Endothelial cell of umbilical vein (primary cell): ENCODE measurements at regions not wholly inside any gene's neighbourhood (a gene's known extent, or its start where the extent isn't known, plus 50 kb on each side); places are given as distances from the start of the nearest gene placed in this dataset.

Experiments used
- BruUV-seq: library from RNA; stranded (reverse); fragments of 400-500 nt; replicated peaks from 2 replicates; lab custom pipeline; 2021; lab: Mats Ljungman, UMichigan
- CTCF ChIA-PET: fragments of 300-600, 350-600 bp; sonication (Branson Sonifier 250); formaldehyde crosslinking; loops from one replicate; lab custom pipeline; 2021; ENCODE audit warnings: antibody characterized with exemption, inconsistent platforms; lab: Charles Lee
- POLR2A ChIA-PET: fragments of 300-600, 350-600 bp; sonication (Branson Sonifier 250); formaldehyde crosslinking; loops from one replicate; lab custom pipeline; 2021; ENCODE audit warnings: antibody characterized with exemption, inconsistent platforms; lab: Charles Lee
- DNase-seq: peaks from one replicate; pipeline ENCODE4 v3.0.0-alpha.2; 2011; ENCODE audit warnings: low read depth, low spot score
- FAIRE-seq: peaks from 2 replicates; lab custom pipeline; 2011; peaks lifted over from hg19 to GRCh38; lab: Jason Lieb, UNC
- H2AFZ ChIP-seq: 2 replicates; pipeline ENCODE4 v1.6.0; 2012; ENCODE audit warnings: low read depth, low read length, control low read depth, inconsistent platforms
- H3K27ac ChIP-seq: 2 replicates; pipeline ENCODE4 v1.5.1; 2011; ENCODE audit warnings: low read depth, mild to moderate bottlenecking, control low read depth, low read length, moderate library complexity; ENCODE audit not compliant: insufficient read depth
- H3K27me3 ChIP-seq, 2 experiments: 2 replicates each; pipeline versions ENCODE4 v1.6.0 to v1.6.1; 2011; ENCODE audit warnings: low read length in 2 of 2, mixed read lengths in 1 of 2; ENCODE audit not compliant: control insufficient read depth in 2 of 2, insufficient read depth in 2 of 2
- H3K36me3 ChIP-seq, 2 experiments: 2 replicates in 1 of 2; 3 replicates in 1 of 2; pipeline ENCODE4 v1.5.1; 2011; ENCODE audit warnings: low read length in 2 of 2, mild to moderate bottlenecking in 1 of 2, moderate library complexity in 1 of 2; ENCODE audit not compliant: control insufficient read depth in 2 of 2, insufficient read depth in 2 of 2; ENCODE audit errors: extremely low read depth in 1 of 2
- H3K4me1 ChIP-seq: 3 replicates; pipeline ENCODE4 v1.5.1; 2011; ENCODE audit warnings: mild to moderate bottlenecking, low read length; ENCODE audit not compliant: control insufficient read depth, insufficient read depth; ENCODE audit errors: extremely low read depth
- H3K4me2 ChIP-seq: 2 replicates; pipeline ENCODE4 v1.6.1; 2011; ENCODE audit warnings: low read length, control low read depth, mixed read lengths; ENCODE audit not compliant: insufficient read depth
- H3K4me3 ChIP-seq, 3 experiments: fragments of 200-600 bp in 1 of 3; sonication (generic), shearing (Covaris generic) in 1 of 3; replicated peaks in 1 of 3; 2 replicates each; pipeline ENCODE4 v1.5.1; 2011 to 2016; ENCODE audit warnings: control low read depth in 3 of 3, low read length in 3 of 3, mild to moderate bottlenecking in 2 of 3, inconsistent platforms in 1 of 3, low read depth in 1 of 3, moderate library complexity in 1 of 3; ENCODE audit not compliant: insufficient read depth in 1 of 3
- H3K79me2 ChIP-seq: 2 replicates; pipeline ENCODE4 v1.6.0; 2012; ENCODE audit warnings: low read length, inconsistent platforms; ENCODE audit not compliant: control insufficient read depth, insufficient read depth
- H3K9ac ChIP-seq: replicated peaks from 2 replicates; pipeline ENCODE3; 2011; ENCODE audit warnings: low read length, control low read depth; ENCODE audit not compliant: insufficient read depth; ENCODE audit errors: extremely low read depth
- H3K9me1 ChIP-seq: replicated peaks from 3 replicates; pipeline ENCODE4 v1.6.0; 2011; ENCODE audit warnings: mild to moderate bottlenecking, low read length; ENCODE audit not compliant: control insufficient read depth, insufficient read depth; ENCODE audit errors: extremely low read depth
- H3K9me3 ChIP-seq: replicated peaks from 2 replicates; pipeline ENCODE4 v1.5.1; 2012; ENCODE audit warnings: low read length, inconsistent platforms; ENCODE audit not compliant: control insufficient read depth, insufficient read depth
- H4K20me1 ChIP-seq: replicated peaks from 2 replicates; pipeline ENCODE3; 2011; ENCODE audit warnings: mild to moderate bottlenecking, low read length; ENCODE audit not compliant: control insufficient read depth, insufficient read depth; ENCODE audit errors: extremely low read depth
- CTCF ChIP-seq, 2 donors: IDR thresholded peaks; 1 replicate in 1 of 2; 2 replicates in 1 of 2; pipeline ENCODE4 v1.5.1; 2011; ENCODE audit warnings: low read length in 2 of 2, mild to moderate bottlenecking in 2 of 2, moderate library complexity in 2 of 2, control low read depth in 1 of 2, inconsistent platforms in 1 of 2, low read depth in 1 of 2; ENCODE audit not compliant: insufficient read depth in 1 of 2; ENCODE audit errors: extremely low read depth in 1 of 2
- EZH2 ChIP-seq: IDR thresholded peaks from 2 replicates; pipeline ENCODE4 v1.6.1; 2012; ENCODE audit warnings: borderline replicate concordance, low read depth, mild to moderate bottlenecking, moderate library complexity, low read length, inconsistent platforms; ENCODE audit not compliant: severe bottlenecking
- FOS ChIP-seq: IDR thresholded peaks from 2 replicates; pipeline ENCODE4 v1.6.1; 2011; ENCODE audit warnings: mild to moderate bottlenecking, low read length, moderate library complexity, borderline replicate concordance; ENCODE audit not compliant: insufficient read depth
- GATA2 ChIP-seq: IDR thresholded peaks from 2 replicates; pipeline ENCODE4 v1.7.0; 2011; ENCODE audit warnings: low read depth, mild to moderate bottlenecking, moderate library complexity, mixed read lengths, low read length; ENCODE audit not compliant: insufficient read length, insufficient read depth
- JUN ChIP-seq: IDR thresholded peaks from 2 replicates; pipeline ENCODE4 v1.6.1; 2011; ENCODE audit warnings: borderline replicate concordance, low read depth; ENCODE audit not compliant: insufficient read length, insufficient read depth
- MAX ChIP-seq: IDR thresholded peaks from 2 replicates; pipeline ENCODE4 v1.6.1; 2011; ENCODE audit not compliant: insufficient read depth, insufficient read length
- MYC ChIP-seq: IDR thresholded peaks from one replicate; pipeline ENCODE4 v1.6.1; 2011; ENCODE audit warnings: mild to moderate bottlenecking, low read depth, low read length
- POLR2A ChIP-seq: IDR thresholded peaks from 2 replicates; pipeline ENCODE4 v1.6.1; 2012; ENCODE audit warnings: low read depth, mild to moderate bottlenecking, control low read depth, low read length
- POLR2AphosphoS5 ChIP-seq: IDR thresholded peaks from 2 replicates; pipeline ENCODE4 v1.6.1; 2012; ENCODE audit warnings: low read depth, mild to moderate bottlenecking, control low read depth, low read length, moderate library complexity; ENCODE audit not compliant: insufficient read depth
- dilution Hi-C: fragments of 300-500 bp; cut with MboI; formaldehyde crosslinking; loops from one replicate; pipeline ENCODE4 v1.15.0; 2019; ENCODE audit warnings: low sequenced_read_pairs; ENCODE audit not compliant: extremely low pct_ligation_motif_present
- intact Hi-C: fragments of 100-400 bp; cut with micrococcal nuclease; formaldehyde crosslinking; loops from one replicate; pipeline ENCODE4 v1.10.0; 2022

GRCh38 chr4:124065936-124066335 is 646.6 kb downstream of the ANKRD50 start:
- Histone ChIP-seq H3K9me3 (peaks cover 2% of the 10 kb centered on the region), H3K27me3 (no peaks in the 10 kb centered on the region), H3K4me1 (peaks cover 5% of the 10 kb centered on the region), H3K9me1 (no peaks in the 10 kb centered on the region), H3K4me2 (no peak overlapping the region), H3K9ac (no peak overlapping the region), H4K20me1 (no peaks in the 10 kb centered on the region), H3K27ac (no peak overlapping the region), H3K36me3 (no peaks in the 10 kb centered on the region), H3K79me2 (no peaks in the 10 kb centered on the region), H3K4me3 (no peak overlapping the region), H2AFZ (no peak overlapping the region)
- ChIA-PET POLR2A (no interaction called here), CTCF (interaction anchor here (1.3 kb wide), 1 partner anchor 17 kb away, joined by 3 read pairs; no protein-coding TSS in a partner anchor)
- no peak for TF ChIP-seq FOS
- no peak for TF ChIP-seq MYC
- TF ChIP-seq POLR2A, result no peak
- TF ChIP-seq POLR2AphosphoS5, result no peak
- TF ChIP-seq EZH2, result no peak
- no peak for TF ChIP-seq MAX
- no peak for TF ChIP-seq CTCF (IDR thresholded peaks at IDR 0.05; ENCODE audit: extremely low read depth in 1 of 2, insufficient read depth in 1 of 2, low read depth in 1 of 2, low read length in 2 of 2)
- no peak for TF ChIP-seq JUN
- TF ChIP-seq GATA2, result no peak
- no TSS peak for BruUV-seq
- FAIRE-seq (no peak), DNase-seq (no peak)
- dilution Hi-C loops (no loop called here), intact Hi-C loops (no loop called here)
